Mammary epithelial cell (primary cell): ENCODE measurements at regions not wholly inside any gene's neighbourhood (a gene's known extent, or its start where the extent isn't known, plus 50 kb on each side); places are given as distances from the start of the nearest gene placed in this dataset.

Source experiments
- CTCF ChIP-seq, 2 donors: IDR thresholded peaks in 1 of 2; conservative IDR thresholded peaks in 1 of 2; 2 replicates each; pipeline ENCODE4 v1.5.1; 2011 to 2012; ENCODE audit warnings: inconsistent platforms in 2 of 2, low read length in 2 of 2, mild to moderate bottlenecking in 2 of 2, control low read depth in 1 of 2, low read depth in 1 of 2; ENCODE audit not compliant: insufficient read depth in 1 of 2; ENCODE audit errors: extremely low read depth in 1 of 2
- EZH2 ChIP-seq: IDR thresholded peaks from 2 replicates; pipeline ENCODE4 v1.6.1; 2012; ENCODE audit warnings: low read length, inconsistent platforms, borderline replicate concordance

GRCh38 chr1:98315309-98315708, 346.2 kb upstream of the SNX7 start:
- TF ChIP-seq CTCF (conservative IDR thresholded peaks at IDR 0.05 in 1 of 2, IDR thresholded peaks at IDR 0.05 in 1 of 2; ENCODE audit: extremely low read depth in 1 of 2, insufficient read depth in 1 of 2, low read depth in 1 of 2, low read length in 2 of 2) (no peak), EZH2 (no peak)
